Peyer's patch (tissue), 4 donors: ENCODE measurements at regions not wholly inside any gene's neighbourhood (a gene's known extent, or its start where the extent isn't known, plus 50 kb on each side); places are given as distances from the start of the nearest gene placed in this dataset.

ENCODE experiments used
- DNase-seq, 3 donors: peaks; one replicate each; pipeline ENCODE4 v3.0.0-alpha.2; 2017 to 2019
- H3K27ac ChIP-seq, 4 donors: fragments of 200-600 bp; sonication (generic); one replicate each; pipeline ENCODE4 v1.5.1; 2016 to 2019
- H3K27me3 ChIP-seq, 2 donors: fragments of 200-600 bp; sonication (generic); one replicate each; pipeline ENCODE4 v1.5.1; 2019
- H3K36me3 ChIP-seq, 3 donors: fragments of 200-600 bp; sonication (generic); one replicate each; pipeline ENCODE4 v1.5.1; 2016 to 2019
- H3K4me1 ChIP-seq, 4 donors: fragments of 200-600 bp; sonication (generic); one replicate each; pipeline ENCODE4 v1.5.1; 2016 to 2019
- H3K4me3 ChIP-seq, 4 donors: fragments of 200-600 bp; sonication (generic); 1 replicate in 3 of 4; 2 replicates in 1 of 4; pipeline ENCODE4 v1.5.1; 2016 to 2019; ENCODE audit warnings: mild to moderate bottlenecking in 1 of 4
- H3K9me3 ChIP-seq, 4 donors: fragments of 200-600 bp; sonication (generic); one replicate each; pipeline ENCODE4 v1.5.1; 2016 to 2019; ENCODE audit warnings: mild to moderate bottlenecking in 1 of 4
- POLR2A ChIP-seq, 2 donors: fragments of 450-650 bp; IDR thresholded peaks; one replicate each; pipeline ENCODE4 v1.5.1; 2017; ENCODE audit warnings: antibody characterized with exemption in 2 of 2, mild to moderate bottlenecking in 2 of 2, moderate library complexity in 2 of 2
- TF ChIP-seq, protein P1 (sequence below), 6 experiments: fragments of 450-650 bp in 4 of 6; fragments of 200-600 bp in 2 of 6; sonication (generic) in 1 of 6; IDR thresholded peaks; one replicate each; pipeline ENCODE4 v1.5.1; 2017 to 2019; ENCODE audit warnings: antibody characterized with exemption in 6 of 6, mild to moderate bottlenecking in 3 of 6, moderate library complexity in 1 of 6

DNA sequence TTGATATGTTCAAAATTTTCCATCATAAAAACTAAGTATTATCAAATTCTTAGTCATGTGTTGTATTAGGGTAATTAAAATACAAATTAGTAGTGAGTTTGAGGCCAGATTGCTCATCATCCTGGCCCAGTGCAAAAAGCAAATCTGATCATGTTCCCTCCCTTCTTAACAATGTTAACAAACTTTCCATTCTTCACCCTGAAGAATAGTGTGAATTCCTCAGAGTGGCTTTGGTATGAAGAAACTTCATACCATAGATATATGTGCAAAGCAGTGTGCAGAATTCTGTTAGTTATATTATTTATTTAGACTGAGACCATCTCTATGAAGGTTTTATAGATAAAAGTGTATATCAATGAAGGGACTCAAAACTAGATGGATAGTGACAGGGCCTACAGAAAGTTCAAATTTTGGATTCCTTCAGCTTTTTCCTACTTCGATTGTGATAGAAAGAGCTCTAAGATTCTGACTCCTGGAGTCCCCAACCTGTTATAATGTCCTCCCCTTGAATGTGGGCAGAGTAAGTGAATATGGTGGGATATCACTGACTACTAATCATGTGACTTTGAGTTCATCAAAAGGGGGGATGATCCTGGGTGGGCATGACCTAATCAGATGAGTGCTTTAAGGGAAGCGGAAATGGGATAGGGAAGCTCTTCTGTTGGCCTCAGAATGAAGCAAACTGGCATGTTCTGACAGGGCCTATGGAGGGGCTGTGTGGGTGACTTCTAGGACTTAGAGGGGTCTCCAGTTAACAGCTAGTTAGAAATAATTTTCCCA, 271.4 kb downstream of the BTG1 start:
- Histone ChIP-seq H3K4me1 (peaks cover 0 to 16% (median 5%) of the 10 kb centered on the region in 4 donors), H3K4me3 (no peak overlapping the region), H3K27me3 (no peaks in the 10 kb centered on the region), H3K9me3 (no peaks in the 10 kb centered on the region), H3K36me3 (no peaks in the 10 kb centered on the region), H3K27ac (no peak overlapping the region)
- TF ChIP-seq, protein P1, sequence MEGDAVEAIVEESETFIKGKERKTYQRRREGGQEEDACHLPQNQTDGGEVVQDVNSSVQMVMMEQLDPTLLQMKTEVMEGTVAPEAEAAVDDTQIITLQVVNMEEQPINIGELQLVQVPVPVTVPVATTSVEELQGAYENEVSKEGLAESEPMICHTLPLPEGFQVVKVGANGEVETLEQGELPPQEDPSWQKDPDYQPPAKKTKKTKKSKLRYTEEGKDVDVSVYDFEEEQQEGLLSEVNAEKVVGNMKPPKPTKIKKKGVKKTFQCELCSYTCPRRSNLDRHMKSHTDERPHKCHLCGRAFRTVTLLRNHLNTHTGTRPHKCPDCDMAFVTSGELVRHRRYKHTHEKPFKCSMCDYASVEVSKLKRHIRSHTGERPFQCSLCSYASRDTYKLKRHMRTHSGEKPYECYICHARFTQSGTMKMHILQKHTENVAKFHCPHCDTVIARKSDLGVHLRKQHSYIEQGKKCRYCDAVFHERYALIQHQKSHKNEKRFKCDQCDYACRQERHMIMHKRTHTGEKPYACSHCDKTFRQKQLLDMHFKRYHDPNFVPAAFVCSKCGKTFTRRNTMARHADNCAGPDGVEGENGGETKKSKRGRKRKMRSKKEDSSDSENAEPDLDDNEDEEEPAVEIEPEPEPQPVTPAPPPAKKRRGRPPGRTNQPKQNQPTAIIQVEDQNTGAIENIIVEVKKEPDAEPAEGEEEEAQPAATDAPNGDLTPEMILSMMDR (IDR thresholded peaks at IDR 0.05) = no peak
- TF ChIP-seq POLR2A (IDR thresholded peaks at IDR 0.05) = no peak
- DNase-seq = no peak

DNA sequence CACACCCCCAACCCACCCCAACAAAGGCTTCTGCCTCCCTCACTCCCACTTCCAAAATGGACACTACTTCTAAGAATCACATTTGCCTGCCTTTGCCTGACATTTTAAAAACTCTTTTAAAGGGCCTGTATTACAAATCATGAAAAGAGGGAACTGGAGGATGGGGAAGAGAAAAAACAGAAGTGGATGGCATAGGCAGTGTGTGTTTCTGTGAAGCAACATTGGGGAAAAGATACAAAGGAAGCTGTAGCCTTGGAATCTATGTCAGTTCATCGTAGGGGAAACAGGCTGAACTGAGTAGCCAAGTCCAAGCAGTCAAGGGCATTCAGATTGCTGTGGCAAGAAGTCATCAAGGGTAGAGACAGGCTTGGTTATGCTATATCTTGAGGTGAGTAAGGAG, 273.9 kb downstream of the BTG1 start:
- H3K36me3 ChIP-seq = no peaks in the 10 kb centered on the region
- no peak for DNase-seq
- H3K9me3 ChIP-seq = no peaks in the 10 kb centered on the region
- H3K27ac ChIP-seq = peak overlapping the region in 1 of 4 donors; percentile 5
- TF ChIP-seq POLR2A (IDR thresholded peaks at IDR 0.05) = no peak
- TF ChIP-seq, protein P1 (IDR thresholded peaks at IDR 0.05) = no peak
- H3K27me3 ChIP-seq = no peaks in the 10 kb centered on the region
- peaks cover 0 to 2% (median 0%) of the 10 kb centered on the region in 4 donors for H3K4me1 ChIP-seq
- no peak overlapping the region for H3K4me3 ChIP-seq

DNA sequence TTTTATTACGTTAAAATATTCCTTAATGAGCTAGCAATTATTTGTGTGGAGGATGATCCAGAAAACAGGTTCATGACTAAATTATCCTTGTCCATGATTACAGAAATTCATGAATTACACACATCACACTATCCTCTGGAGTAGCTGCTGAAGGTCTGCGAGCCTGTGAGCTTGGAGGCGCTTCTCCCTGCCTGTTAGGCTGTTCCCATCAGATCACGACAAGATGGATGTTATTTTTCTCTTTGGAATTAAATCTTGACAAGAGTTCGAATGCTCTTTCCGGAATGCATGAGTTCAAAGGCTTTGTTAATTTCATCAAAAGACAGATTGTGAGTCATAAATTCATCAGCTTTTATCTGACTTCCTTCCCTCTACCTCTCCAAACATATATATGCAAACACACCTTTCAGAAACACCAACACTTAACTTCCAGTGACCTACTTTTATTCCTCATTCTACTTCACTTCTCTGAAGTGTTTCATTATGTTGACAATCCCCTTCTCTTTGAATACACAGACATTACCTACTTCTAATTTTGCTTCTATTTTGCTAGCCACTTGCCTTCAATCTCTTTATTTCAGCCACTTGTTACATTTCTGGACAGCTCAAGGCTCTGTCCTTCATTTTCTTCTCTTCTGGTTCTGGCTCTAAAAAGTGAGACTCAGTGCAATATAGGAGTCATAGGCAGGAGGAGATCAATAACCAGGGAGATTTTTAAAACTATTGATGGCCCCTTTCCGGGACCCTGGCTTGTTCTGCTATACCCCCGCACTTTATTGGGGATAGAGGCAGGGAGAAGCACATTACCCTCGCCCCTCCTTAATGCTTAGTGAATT, 274.6 kb downstream of the BTG1 start:
- no peaks in the 10 kb centered on the region for H3K9me3 ChIP-seq
- no peaks in the 10 kb centered on the region for H3K4me1 ChIP-seq
- DNase-seq = no peak
- H3K27ac ChIP-seq = peak overlapping the region; percentile 0 to 44 (median 18)
- TF ChIP-seq POLR2A (IDR thresholded peaks at IDR 0.05) = no peak
- TF ChIP-seq, protein P1 (IDR thresholded peaks at IDR 0.05) = no peak
- no peaks in the 10 kb centered on the region for H3K27me3 ChIP-seq
- no peaks in the 10 kb centered on the region for H3K36me3 ChIP-seq
- no peak overlapping the region for H3K4me3 ChIP-seq

DNA sequence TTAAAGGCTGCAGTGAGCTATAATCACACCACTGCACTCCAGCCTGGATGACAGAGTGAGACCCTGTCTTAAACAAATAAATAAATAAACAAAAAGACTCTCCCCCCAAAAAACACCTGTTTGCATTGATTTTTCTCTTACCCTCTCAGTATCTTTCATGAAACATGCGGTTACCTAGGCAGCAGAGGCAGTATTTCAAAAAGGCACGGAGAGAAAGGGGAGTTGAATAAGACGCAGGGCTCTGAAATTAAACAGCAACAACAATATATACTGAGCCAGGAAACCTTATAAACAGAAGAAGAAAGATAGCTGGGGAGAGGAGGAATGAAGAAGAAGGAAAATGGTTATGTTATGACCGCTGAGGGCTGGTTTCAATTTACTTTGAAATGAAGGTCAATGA, 277.6 kb downstream of the BTG1 start:
- no peaks in the 10 kb centered on the region for H3K36me3 ChIP-seq
- no peak overlapping the region for H3K27ac ChIP-seq
- DNase-seq = no peak
- H3K4me3 ChIP-seq = no peak overlapping the region
- TF ChIP-seq, protein P1 (IDR thresholded peaks at IDR 0.05) = no peak
- TF ChIP-seq POLR2A (IDR thresholded peaks at IDR 0.05) = no peak
- H3K4me1 ChIP-seq = no peaks in the 10 kb centered on the region
- no peaks in the 10 kb centered on the region for H3K9me3 ChIP-seq
- H3K27me3 ChIP-seq = no peaks in the 10 kb centered on the region

DNA sequence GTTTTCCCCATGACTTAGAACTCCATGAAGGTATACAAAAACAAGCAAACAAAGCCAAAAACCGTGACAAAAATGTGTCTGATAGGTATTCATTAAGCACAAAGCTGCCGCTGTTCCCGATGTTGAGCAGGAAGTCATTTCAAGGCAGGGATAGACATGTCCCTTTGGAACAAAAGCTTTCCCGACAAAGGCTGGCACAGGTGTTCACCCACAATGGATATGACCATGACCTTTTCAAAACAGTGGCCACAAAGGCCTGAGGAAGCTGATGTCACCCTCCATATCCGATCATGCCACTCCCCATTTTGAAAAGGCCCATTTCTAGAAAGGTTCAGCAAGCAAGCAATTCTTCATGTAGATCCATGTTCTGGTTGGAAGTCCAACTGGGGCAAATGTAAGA, 279.1 kb downstream of the BTG1 start:
- no peak overlapping the region for H3K4me3 ChIP-seq
- no peaks in the 10 kb centered on the region for H3K27me3 ChIP-seq
- H3K4me1 ChIP-seq = no peaks in the 10 kb centered on the region
- TF ChIP-seq, protein P1 (IDR thresholded peaks at IDR 0.05) = no peak
- no peak for TF ChIP-seq POLR2A (IDR thresholded peaks at IDR 0.05)
- no peak overlapping the region for H3K27ac ChIP-seq
- no peaks in the 10 kb centered on the region for H3K36me3 ChIP-seq
- no peak for DNase-seq
- H3K9me3 ChIP-seq = no peaks in the 10 kb centered on the region
